Activated CD4-positive, alpha-beta memory T cell treated with anti-CD3 and anti-CD28 coated beads for 36 hours (primary cell): ENCODE measurements at regions not wholly inside any gene's neighbourhood (a gene's known extent, or its start where the extent isn't known, plus 50 kb on each side); places are given as distances from the start of the nearest gene placed in this dataset.
"Not testable (repeated sequence)": the region's sequence is repeated elsewhere in the genome, so short reads cannot be mapped to it uniquely, and the experiment has no call there.

Source experiments
- CTCF ChIA-PET: fragments of 350-600 bp; sonication (Branson Sonifier 250); formaldehyde crosslinking; loops from one replicate; lab custom pipeline; 2021; ENCODE audit warnings: antibody characterized with exemption, inconsistent platforms; lab: Charles Lee
- POLR2A ChIA-PET: fragments of 350-600 bp; sonication (Branson Sonifier 250); formaldehyde crosslinking; loops from one replicate; lab custom pipeline; 2021; ENCODE audit warnings: antibody characterized with exemption; lab: Charles Lee
- DNase-seq: peaks from one replicate; pipeline ENCODE4 v3.0.0-alpha.2; 2020
- H3K27ac Mint-ChIP-seq: one replicate; pipeline ENCODE4 v1.8.0; 2021; ENCODE audit warnings: mixed read lengths
- H3K27me3 Mint-ChIP-seq: one replicate; pipeline ENCODE4 v1.8.0; 2021; ENCODE audit warnings: mixed read lengths
- H3K36me3 Mint-ChIP-seq: one replicate; pipeline ENCODE4 v1.8.0; 2021; ENCODE audit warnings: mixed read lengths
- H3K4me1 Mint-ChIP-seq: one replicate; pipeline ENCODE4 v1.8.0; 2021; ENCODE audit warnings: low read depth, mixed read lengths
- H3K4me3 Mint-ChIP-seq: one replicate; pipeline ENCODE4 v1.8.0; 2021; ENCODE audit warnings: mild to moderate bottlenecking, mixed read lengths
- H3K9me3 Mint-ChIP-seq: one replicate; pipeline ENCODE4 v1.8.0; 2021; ENCODE audit warnings: mixed read lengths
- intact Hi-C: fragments of 100-400 bp; cut with micrococcal nuclease; formaldehyde crosslinking; loops from one replicate; pipeline ENCODE4 v1.15.1; 2023

DNA sequence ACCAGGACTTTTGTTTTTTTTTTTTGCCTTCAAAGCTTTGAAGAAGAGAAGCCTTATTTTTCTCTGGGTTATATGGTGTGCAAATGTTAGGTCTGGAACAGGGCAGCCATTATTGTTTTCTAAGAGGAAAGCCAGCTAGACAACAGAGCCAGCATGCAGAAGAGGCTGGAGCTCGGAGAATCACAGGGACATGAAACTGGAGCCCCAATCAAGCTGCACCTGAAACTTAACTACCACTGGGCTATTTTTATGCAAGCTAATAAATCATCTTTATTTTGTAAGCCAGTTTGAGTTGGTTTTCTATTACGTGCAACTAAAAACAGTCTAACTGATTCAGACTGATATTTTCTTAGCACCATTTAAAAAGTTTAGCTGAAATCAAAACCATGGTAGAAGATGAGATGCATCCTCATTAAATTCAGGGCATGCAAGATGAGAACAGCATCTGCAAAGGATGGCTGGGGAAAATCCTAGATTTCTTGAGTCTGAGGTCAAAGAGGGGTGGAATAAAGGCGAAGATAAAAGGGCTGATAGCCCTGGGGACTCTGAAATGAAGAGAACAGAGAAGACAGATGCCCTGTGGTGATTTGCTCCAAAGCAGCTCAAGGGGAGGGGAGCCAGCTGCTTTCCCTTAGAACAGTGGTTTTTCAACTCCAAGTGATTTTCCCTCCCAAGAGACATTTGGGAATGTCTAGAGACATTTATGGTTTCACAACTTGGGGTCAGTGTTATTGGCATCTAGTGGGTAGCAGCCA is 177.1 kb upstream of the WSCD1 start:
- Mint-ChIP-seq H3K9me3 (peaks cover 5% of the 10 kb centered on the region), H3K27ac (no peak overlapping the region), H3K27me3 (peaks cover 21% of the 10 kb centered on the region), H3K4me3 (no peak overlapping the region), H3K4me1 (peaks cover 9% of the 10 kb centered on the region), H3K36me3 (no peaks in the 10 kb centered on the region)
- CTCF ChIA-PET = no interaction called here
- POLR2A ChIA-PET = no interaction called here
- DNase-seq = no peak
- intact Hi-C loops = no loop called here

- CTCF ChIA-PET = no interaction called here
- H3K36me3 Mint-ChIP-seq = no peaks in the 10 kb centered on the region
Observed at GRCh38 chr17:5893741-5894140, 176.4 kb upstream of the WSCD1 start.

GRCh38 chr17:5895276-5895675 is 174.9 kb upstream of the WSCD1 start:
- peaks cover 18% of the 10 kb centered on the region for H3K27me3 Mint-ChIP-seq
- intact Hi-C loops = no loop called here
- no peaks in the 10 kb centered on the region for H3K36me3 Mint-ChIP-seq
- peaks cover 9% of the 10 kb centered on the region for H3K4me1 Mint-ChIP-seq
- no peak overlapping the region for H3K27ac Mint-ChIP-seq
- ChIA-PET POLR2A (no interaction called here), CTCF (no interaction called here)
- peaks cover under 1% of the 10 kb centered on the region for H3K9me3 Mint-ChIP-seq
- H3K4me3 Mint-ChIP-seq = no peak overlapping the region
- DNase-seq = no peak

More at GRCh38 chr17:5893741-5894140, 176.4 kb upstream of the WSCD1 start:
- no peak overlapping the region for H3K4me3 Mint-ChIP-seq
- peaks cover 5% of the 10 kb centered on the region for H3K9me3 Mint-ChIP-seq
- POLR2A ChIA-PET = no interaction called here
- H3K27me3 Mint-ChIP-seq = peaks cover 20% of the 10 kb centered on the region
- DNase-seq = no peak
- H3K4me1 Mint-ChIP-seq = peaks cover 9% of the 10 kb centered on the region
- H3K27ac Mint-ChIP-seq = no peak overlapping the region
- intact Hi-C loops = no loop called here

GRCh38 chr17:5896215-5896614 is 174.0 kb upstream of the WSCD1 start:
- peaks cover 9% of the 10 kb centered on the region for H3K4me1 Mint-ChIP-seq
- DNase-seq = no peak
- no peak overlapping the region for H3K4me3 Mint-ChIP-seq
- ChIA-PET CTCF (no interaction called here), POLR2A (no interaction called here)
- no peaks in the 10 kb centered on the region for H3K9me3 Mint-ChIP-seq
- no peak overlapping the region for H3K27ac Mint-ChIP-seq
- no peaks in the 10 kb centered on the region for H3K36me3 Mint-ChIP-seq
- H3K27me3 Mint-ChIP-seq = peaks cover 18% of the 10 kb centered on the region
- intact Hi-C loops = no loop called here

GRCh38 chr17:5897275-5897911 is 172.8 kb upstream of the WSCD1 start:
- POLR2A ChIA-PET = no interaction called here

GRCh38 chr17:5897981-5898380 is 172.2 kb upstream of the WSCD1 start:
- intact Hi-C loops, H3K4me3 Mint-ChIP-seq, H3K4me1 Mint-ChIP-seq, DNase-seq, H3K9me3 Mint-ChIP-seq, H3K27ac Mint-ChIP-seq, H3K36me3 Mint-ChIP-seq, CTCF ChIA-PET, POLR2A ChIA-PET: not testable (repeated sequence)
- H3K27me3 Mint-ChIP-seq = peaks cover 11% of the 10 kb centered on the region

More at GRCh38 chr17:5897275-5897911, 172.8 kb upstream of the WSCD1 start:
- Mint-ChIP-seq H3K9me3 (no peaks in the 10 kb centered on the region), H3K27ac (no peak overlapping the region), H3K4me1 (peaks cover 9% of the 10 kb centered on the region), H3K4me3 (no peak overlapping the region), H3K36me3 (no peaks in the 10 kb centered on the region), H3K27me3 (peaks cover 14% of the 10 kb centered on the region)
- intact Hi-C loops = no loop called here
- no peak for DNase-seq
- CTCF ChIA-PET = no interaction called here

DNA sequence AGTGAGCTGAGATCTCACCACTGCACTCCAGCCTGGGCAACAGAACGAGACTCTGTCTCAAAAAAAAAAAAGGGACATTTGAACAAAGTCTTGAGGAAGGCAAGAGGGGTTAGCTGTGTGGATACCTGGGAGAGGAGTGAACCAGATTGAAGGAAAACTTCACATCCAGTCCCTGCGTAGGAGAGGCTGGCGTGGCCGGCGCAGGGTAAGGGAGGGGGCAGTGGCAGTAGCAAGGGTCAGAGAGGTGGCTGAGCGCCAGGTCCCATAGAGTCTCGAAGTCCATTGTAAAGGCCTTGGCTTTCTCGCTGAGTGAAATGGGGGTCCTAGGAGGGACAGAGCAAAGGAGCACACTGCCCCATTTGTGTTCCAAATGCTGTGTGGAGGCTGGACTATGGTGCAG is 171.8 kb upstream of the WSCD1 start:
- no peaks in the 10 kb centered on the region for H3K36me3 Mint-ChIP-seq
- CTCF ChIA-PET = no interaction called here
- H3K27me3 Mint-ChIP-seq = peaks cover 14% of the 10 kb centered on the region
- intact Hi-C loops = no loop called here
- no peak overlapping the region for H3K4me3 Mint-ChIP-seq
- peaks cover 3% of the 10 kb centered on the region for H3K9me3 Mint-ChIP-seq
- no peak overlapping the region for H3K27ac Mint-ChIP-seq
- DNase-seq = no peak
- H3K4me1 Mint-ChIP-seq = peaks cover 9% of the 10 kb centered on the region
- POLR2A ChIA-PET = no interaction called here

DNA sequence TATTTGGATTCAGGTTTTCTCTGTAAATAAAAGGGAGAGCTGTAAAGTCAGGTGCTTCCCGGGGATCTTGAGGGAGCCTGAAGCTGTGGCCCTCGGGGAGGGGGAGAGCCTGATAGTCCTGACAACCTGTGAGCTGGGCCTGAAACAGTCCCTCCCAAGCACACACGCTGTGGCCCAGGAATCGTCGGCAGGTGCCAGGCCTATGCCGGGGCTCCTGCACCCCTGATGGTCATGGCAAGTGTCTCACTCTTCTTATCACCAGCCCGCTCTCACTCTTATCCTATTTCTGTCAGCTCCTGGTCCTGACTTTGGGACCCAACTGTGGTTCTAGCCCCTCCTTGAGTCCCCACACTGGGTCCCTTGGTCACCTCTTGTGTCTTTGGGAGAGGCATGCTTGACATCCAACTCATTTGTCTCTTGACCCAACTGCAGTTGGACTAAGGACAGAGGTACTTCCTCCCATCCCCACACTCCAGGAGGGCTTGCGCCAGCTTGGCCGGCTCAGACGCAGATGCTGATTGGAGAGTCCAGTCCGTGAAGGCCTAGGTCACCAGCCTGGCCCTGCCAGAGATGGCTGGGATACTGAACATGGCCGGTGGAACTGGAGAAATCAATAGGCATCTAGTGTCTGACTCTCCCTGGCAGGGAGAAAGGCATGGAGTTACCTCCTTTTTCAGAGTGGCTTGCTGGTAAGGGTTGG is 170.5 kb upstream of the WSCD1 start:
- DNase-seq = no peak
- intact Hi-C loops = no loop called here
- Mint-ChIP-seq H3K27ac (no peak overlapping the region), H3K4me1 (peaks cover 9% of the 10 kb centered on the region), H3K4me3 (no peak overlapping the region), H3K9me3 (peaks cover 9% of the 10 kb centered on the region), H3K27me3 (peaks cover 10% of the 10 kb centered on the region), H3K36me3 (no peaks in the 10 kb centered on the region)
- CTCF ChIA-PET = no interaction called here
- POLR2A ChIA-PET = no interaction called here

DNA sequence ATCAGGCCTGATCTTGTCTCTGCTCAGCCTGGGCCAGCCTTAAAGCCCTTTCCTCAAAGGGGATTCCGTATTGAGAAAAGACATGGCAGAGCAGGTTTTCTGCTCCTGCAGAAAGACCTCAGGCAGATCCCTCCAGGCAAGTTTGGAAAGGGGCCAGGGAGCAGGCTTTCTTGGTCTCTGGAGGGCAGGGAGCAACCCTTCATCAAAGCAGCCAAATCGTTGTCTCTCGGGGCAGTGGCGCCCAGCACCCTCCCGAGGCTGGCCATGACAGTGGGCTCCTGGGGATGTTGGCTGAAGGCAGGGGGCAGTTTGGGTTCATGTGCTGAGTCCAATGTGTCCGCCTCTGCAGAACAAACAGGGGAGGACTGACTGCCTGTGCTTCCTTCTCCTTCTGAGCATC is 168.4 kb upstream of the WSCD1 start:
- intact Hi-C loops = no loop called here
- no peak for DNase-seq
- CTCF ChIA-PET = no interaction called here
- Mint-ChIP-seq H3K27ac (no peak overlapping the region), H3K9me3 (peaks cover 9% of the 10 kb centered on the region), H3K36me3 (no peaks in the 10 kb centered on the region), H3K27me3 (peaks cover 11% of the 10 kb centered on the region), H3K4me1 (peaks cover 9% of the 10 kb centered on the region), H3K4me3 (no peak overlapping the region)
- POLR2A ChIA-PET = no interaction called here

- peaks cover 2% of the 10 kb centered on the region for H3K4me1 Mint-ChIP-seq
- no peak overlapping the region for H3K27ac Mint-ChIP-seq
- no peaks in the 10 kb centered on the region for H3K36me3 Mint-ChIP-seq
- no peak overlapping the region for H3K4me3 Mint-ChIP-seq
- ChIA-PET CTCF (no interaction called here), POLR2A (no interaction called here)
- H3K27me3 Mint-ChIP-seq = peaks cover 7% of the 10 kb centered on the region
- H3K9me3 Mint-ChIP-seq = peaks cover 9% of the 10 kb centered on the region
- intact Hi-C loops = no loop called here
- no peak for DNase-seq
Observed at GRCh38 chr17:5902181-5903140, 167.7 kb upstream of the WSCD1 start.

- POLR2A ChIA-PET = no interaction called here
- H3K4me1 Mint-ChIP-seq = no peaks in the 10 kb centered on the region
- H3K27me3 Mint-ChIP-seq = no peaks in the 10 kb centered on the region
- H3K4me3 Mint-ChIP-seq = no peak overlapping the region
- no peak overlapping the region for H3K27ac Mint-ChIP-seq
- intact Hi-C loops = no loop called here
- CTCF ChIA-PET = no interaction called here
- no peaks in the 10 kb centered on the region for H3K36me3 Mint-ChIP-seq
- H3K9me3 Mint-ChIP-seq = no peaks in the 10 kb centered on the region
- DNase-seq = no peak
Observed at GRCh38 chr17:5911919-5912318, 158.3 kb upstream of the WSCD1 start.

DNA sequence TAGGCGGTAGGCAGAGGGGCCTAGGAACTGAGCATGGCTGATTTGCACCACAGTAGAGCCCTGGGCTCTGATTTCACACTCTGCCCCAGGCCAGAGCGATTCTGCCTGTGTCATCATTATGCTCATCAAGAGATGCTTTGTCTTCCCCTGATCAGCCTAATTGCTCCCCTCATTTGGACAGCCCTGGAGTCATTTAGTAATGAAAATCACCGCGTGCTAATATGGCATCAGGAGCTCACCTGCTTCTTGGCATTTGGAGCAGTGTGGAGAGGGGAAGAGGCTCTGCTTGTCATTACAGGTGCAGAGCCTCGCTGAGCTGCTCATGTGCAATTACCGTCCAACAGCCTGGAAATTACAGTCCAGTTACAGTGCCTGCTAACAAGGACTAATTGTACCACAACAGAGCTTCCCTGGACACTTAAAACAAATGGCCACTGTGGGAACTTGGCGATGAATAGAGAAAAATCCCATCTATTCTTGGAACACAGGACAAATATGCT is 157.1 kb upstream of the WSCD1 start:
- no peak overlapping the region for H3K4me3 Mint-ChIP-seq
- H3K36me3 Mint-ChIP-seq = no peaks in the 10 kb centered on the region
- H3K9me3 Mint-ChIP-seq = no peaks in the 10 kb centered on the region
- no peak for DNase-seq
- intact Hi-C loops = no loop called here
- no peaks in the 10 kb centered on the region for H3K4me1 Mint-ChIP-seq
- ChIA-PET CTCF (no interaction called here), POLR2A (no interaction called here)
- no peak overlapping the region for H3K27ac Mint-ChIP-seq
- H3K27me3 Mint-ChIP-seq = no peaks in the 10 kb centered on the region
